ENCODE measurements at regions not wholly inside any gene's neighbourhood (a gene's known extent, or its start where the extent isn't known, plus 50 kb on each side); places are given as distances from the start of the nearest gene placed in this dataset.

- Histone ChIP-seq H3K79me2 (ENCODE audit: insufficient read depth, low read length) (no peaks in the 10 kb centered on the region), H3K9ac (ENCODE audit: extremely low read depth, insufficient read length, low read length) (no peak overlapping the region), H3K23me2 (ENCODE audit: insufficient read length, low read depth, low read length, poor library complexity, severe bottlenecking) (no peaks in the 10 kb centered on the region), H4K20me1 (ENCODE audit: control insufficient read depth, insufficient read depth, insufficient read length) (no peaks in the 10 kb centered on the region), H3K18ac (ENCODE audit: insufficient read length, low read depth, low read length) (no peak overlapping the region), H3K4me2 (ENCODE audit: insufficient read depth, insufficient read length, low read length) (no peak overlapping the region), H4K91ac (ENCODE audit: insufficient read length, low read depth, low read length) (no peak overlapping the region), H3K23ac (ENCODE audit: insufficient read length, low read depth, low read length) (no peak overlapping the region), H3K14ac (ENCODE audit: insufficient read depth, low read length) (no peak overlapping the region), H3K27me3 (ENCODE audit: insufficient read depth, low read length) (no peaks in the 10 kb centered on the region), H3K4ac (ENCODE audit: low read depth, low read length) (no peak overlapping the region), H2BK5ac (ENCODE audit: insufficient read length, low read length) (no peak overlapping the region), H3K79me1 (ENCODE audit: insufficient read depth, low read depth, low read length, poor library complexity, severe bottlenecking) (no peaks in the 10 kb centered on the region), H2BK20ac (ENCODE audit: low read depth, low read length, poor library complexity, severe bottlenecking) (no peak overlapping the region), H3K4me1 (ENCODE audit: insufficient read depth, low read length) (no peaks in the 10 kb centered on the region), H3K9me3 (ENCODE audit: control insufficient read depth, low read depth, low read length) (no peaks in the 10 kb centered on the region), H3K56ac (ENCODE audit: insufficient read length, low read depth, low read length) (no peak overlapping the region), H2BK12ac (ENCODE audit: insufficient read length, low read depth, low read length) (no peak overlapping the region), H2BK120ac (ENCODE audit: low read depth, low read length, poor library complexity, severe bottlenecking) (no peak overlapping the region), H3T11ph (ENCODE audit: low read length) (no peak overlapping the region), H4K8ac (replicated peaks; ENCODE audit: insufficient read length, low read depth, low read length) (no peak overlapping the region), H3K27ac (ENCODE audit: insufficient read length, low read depth, low read length) (no peak overlapping the region), H2AK5ac (ENCODE audit: insufficient read length, low read length) (no peak overlapping the region), H2BK15ac (ENCODE audit: low read depth, low read length) (no peak overlapping the region), H4K5ac (ENCODE audit: insufficient read length, low read depth, low read length) (no peak overlapping the region), H2AFZ (ENCODE audit: low read length) (no peak overlapping the region)
- Mint-ChIP-seq H3K36me3 (ENCODE audit: insufficient read depth in 1 of 3, low read depth in 3 of 3) (no peaks in the 10 kb centered on the region), H3K4me3 (no peak overlapping the region), H3K9me3 (no peaks in the 10 kb centered on the region), H3K27ac (no peak overlapping the region), H3K27me3 (ENCODE audit: low read depth) (no peaks in the 10 kb centered on the region), H3K4me1 (peaks cover 0 to 2% of the 10 kb centered on the region in 2 experiments; a peak in 2 of 4 replicates)
- no CpG with 5 or more reads among the region's 1 CpG for WGBS (ENCODE audit: extremely low coverage, insufficient read length, low lambda C conversion rate)
- DNase-seq: no peak
- TF ChIP-seq CTCF (conservative IDR thresholded peaks at IDR 0.05): no peak
Measured at GRCh38 chr9:106400170-106400569, 462.8 kb upstream of the ZNF462 start.

Measured in H9 (cell line).